Psoas muscle (tissue), 7 donors: ENCODE measurements at regions not wholly inside any gene's neighbourhood (a gene's known extent, or its start where the extent isn't known, plus 50 kb on each side); places are given as distances from the start of the nearest gene placed in this dataset.
A peak's percentile ranks its signal among the peaks of the same experiment; 100 is the strongest.

ENCODE experiments used
- ATAC-seq, 4 donors: fragments of 200-7000 bp; cut with Tn5 transposase; one replicate each; pipeline ENCODE4 v1.9.1; 2020; ENCODE audit warnings: moderate library complexity in 3 of 4, mild to moderate bottlenecking in 2 of 4
- DNase-seq, 2 donors: peaks; one replicate each; pipeline ENCODE4 v3.0.0-alpha.2; 2020
- H3K27ac ChIP-seq: fragments of 200-600 bp; one replicate; pipeline ENCODE4 v1.8.0; 2022
- H3K27me3 ChIP-seq, 3 donors: fragments of 200-600 bp in 1 of 3; one replicate each; pipeline versions ENCODE4 v1.6.1 to v1.8.0; 2013 to 2022; ENCODE audit warnings: low read length in 2 of 3, mild to moderate bottlenecking in 2 of 3, moderate library complexity in 1 of 3; ENCODE audit not compliant: insufficient read depth in 3 of 3
- H3K36me3 ChIP-seq, 2 donors: fragments of 200-600 bp in 1 of 2; one replicate each; pipeline versions ENCODE4 v1.6.1 to v1.8.0; 2013 to 2022; ENCODE audit warnings: low read depth in 1 of 2, mild to moderate bottlenecking in 1 of 2, moderate library complexity in 1 of 2; ENCODE audit not compliant: insufficient read depth in 1 of 2
- H3K4me1 ChIP-seq: fragments of 200-600 bp; one replicate; pipeline ENCODE4 v1.8.0; 2022
- H3K4me3 ChIP-seq: fragments of 200-600 bp; one replicate; pipeline ENCODE4 v1.8.0; 2022; ENCODE audit warnings: mild to moderate bottlenecking
- H3K9me3 ChIP-seq: fragments of 200-600 bp; one replicate; pipeline ENCODE4 v1.8.0; 2022
- WGBS, 3 donors: extraction: QIAGEN DNeasy Blood & Tissue Kit; methylation state at CpG; one replicate each; pipeline versions ENCODE4 v1.1.6 to v1.1.7; 2013; 5-methylcytosine and 5-hydroxymethylcytosine counted together
- intact Hi-C, 2 donors: fragments of 100-400 bp; cut with DNase I; formaldehyde crosslinking; loops; one replicate each; pipeline versions ENCODE4 v1.11.0 to v1.14.2; 2022
- TF ChIP-seq, protein P1 (sequence below): fragments of 200-600 bp; IDR thresholded peaks from one replicate; pipeline ENCODE4 v1.8.0; 2022; ENCODE audit warnings: antibody characterized with exemption
- donor health status: healthy with polysubstance abuse.
- donor health status: DM: no; HTN: no; CAD: no; lungs with moderate emphysema.
- donor health status: Bipolar disorder and iron deficiency.
- donor health status: healthy.
- donor health status: DM: yes; HTN: yes; CAD: no.
- donor health status: DM: no; HTN: no; CAD: no.
- donor health status: DM: yes; HTN: yes; CAD: no.

DNA sequence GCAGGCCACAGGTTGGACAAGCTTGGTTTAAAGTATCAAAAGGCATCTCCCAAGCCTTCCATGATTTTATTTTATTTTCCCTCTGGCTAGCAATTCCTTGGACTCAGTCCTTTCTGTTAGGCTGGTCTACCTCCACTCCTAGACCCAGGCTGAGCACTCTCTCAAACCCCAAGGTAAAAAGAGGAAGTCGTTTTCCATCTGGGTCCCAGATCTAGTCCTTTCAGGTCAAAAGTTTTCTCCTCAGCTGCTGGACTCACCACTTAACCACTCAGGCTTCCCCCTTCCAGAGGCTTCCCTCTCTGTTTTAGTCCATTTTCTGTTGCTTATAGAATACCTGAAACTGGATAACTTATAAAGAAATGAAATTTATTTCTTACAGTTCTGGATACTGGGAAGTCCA is 252.3 kb upstream of the MKLN1 start:
- intact Hi-C loops = loop anchor here in 1 of 2 donors (5.0 kb wide), 1 partner anchor 252 kb away; the partner anchor contains the start of gene MKLN1
- TF ChIP-seq, protein P1, sequence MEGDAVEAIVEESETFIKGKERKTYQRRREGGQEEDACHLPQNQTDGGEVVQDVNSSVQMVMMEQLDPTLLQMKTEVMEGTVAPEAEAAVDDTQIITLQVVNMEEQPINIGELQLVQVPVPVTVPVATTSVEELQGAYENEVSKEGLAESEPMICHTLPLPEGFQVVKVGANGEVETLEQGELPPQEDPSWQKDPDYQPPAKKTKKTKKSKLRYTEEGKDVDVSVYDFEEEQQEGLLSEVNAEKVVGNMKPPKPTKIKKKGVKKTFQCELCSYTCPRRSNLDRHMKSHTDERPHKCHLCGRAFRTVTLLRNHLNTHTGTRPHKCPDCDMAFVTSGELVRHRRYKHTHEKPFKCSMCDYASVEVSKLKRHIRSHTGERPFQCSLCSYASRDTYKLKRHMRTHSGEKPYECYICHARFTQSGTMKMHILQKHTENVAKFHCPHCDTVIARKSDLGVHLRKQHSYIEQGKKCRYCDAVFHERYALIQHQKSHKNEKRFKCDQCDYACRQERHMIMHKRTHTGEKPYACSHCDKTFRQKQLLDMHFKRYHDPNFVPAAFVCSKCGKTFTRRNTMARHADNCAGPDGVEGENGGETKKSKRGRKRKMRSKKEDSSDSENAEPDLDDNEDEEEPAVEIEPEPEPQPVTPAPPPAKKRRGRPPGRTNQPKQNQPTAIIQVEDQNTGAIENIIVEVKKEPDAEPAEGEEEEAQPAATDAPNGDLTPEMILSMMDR = no peak
- peaks cover 61% of the 10 kb centered on the region for H3K4me1 ChIP-seq
- ATAC-seq = no peak
- 77 to 85% (median 84%) methylated on average over 1 of the region's 1 CpG for WGBS, 3 donors
- peaks cover 0 to 47% of the 10 kb centered on the region in 2 donors for H3K36me3 ChIP-seq
- DNase-seq = no peak
- no peak overlapping the region for H3K4me3 ChIP-seq
- H3K27me3 ChIP-seq = no peaks in the 10 kb centered on the region
- H3K9me3 ChIP-seq = no peaks in the 10 kb centered on the region
- H3K27ac ChIP-seq = peak overlapping the region; percentile 47

DNA sequence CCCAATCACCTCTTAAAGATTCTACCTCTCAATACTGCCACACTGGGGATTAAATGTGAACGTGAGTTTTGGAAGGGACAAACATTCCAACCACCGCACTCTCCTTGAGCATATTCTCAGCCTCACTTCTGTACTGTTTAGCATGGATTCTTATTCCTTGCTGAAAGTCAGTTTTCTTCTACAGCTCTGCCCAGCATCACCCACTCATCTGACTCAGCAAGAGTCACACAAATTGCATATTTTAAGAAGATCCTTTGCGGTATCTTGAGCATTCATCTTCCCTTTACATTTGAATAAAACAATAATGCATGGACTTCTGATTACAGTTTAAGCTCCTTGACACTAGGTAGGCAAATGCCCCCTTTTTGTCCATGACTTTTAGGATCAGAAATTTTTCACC is 251.6 kb upstream of the MKLN1 start:
- no peak overlapping the region for H3K4me3 ChIP-seq
- ATAC-seq (no peak), DNase-seq (no peak)
- H3K27ac ChIP-seq = peak overlapping the region; percentile 47
- H3K36me3 ChIP-seq = peaks cover 0 to 54% of the 10 kb centered on the region in 2 donors
- WGBS, 3 donors = 55 to 68% (median 62%) methylated on average over 3 of the region's 3 CpGs
- no peaks in the 10 kb centered on the region for H3K9me3 ChIP-seq
- TF ChIP-seq, protein P1 = no peak
- intact Hi-C loops = loop anchor here in 1 of 2 donors (5.0 kb wide), 1 partner anchor 251 kb away; the partner anchor contains the start of gene MKLN1
- no peaks in the 10 kb centered on the region for H3K27me3 ChIP-seq
- H3K4me1 ChIP-seq = peaks cover 63% of the 10 kb centered on the region

DNA sequence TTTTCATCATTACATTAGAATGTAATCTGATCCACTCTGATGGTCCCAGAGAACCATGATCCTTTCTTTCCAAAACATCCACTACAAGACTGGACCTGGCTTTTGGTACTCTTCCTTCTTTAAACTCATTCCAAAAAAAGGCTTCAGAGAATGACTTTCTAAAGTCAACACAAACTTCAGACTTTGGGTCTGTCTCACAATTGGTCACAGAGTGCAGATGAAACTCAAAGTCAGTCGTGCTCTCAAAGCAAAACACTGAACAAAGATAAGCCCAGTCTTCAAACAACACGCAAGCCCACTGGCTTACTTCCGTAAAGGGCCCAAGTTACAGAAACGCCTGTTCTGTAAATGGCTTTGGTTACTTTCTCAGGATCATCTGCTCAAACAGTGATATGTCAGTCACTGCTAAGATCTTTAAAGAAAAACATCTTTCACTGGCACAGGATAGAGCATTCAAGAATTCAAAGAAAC is 250.9 kb upstream of the MKLN1 start:
- H3K9me3 ChIP-seq = no peaks in the 10 kb centered on the region
- ATAC-seq (no peak), DNase-seq (no peak)
- peaks cover 0 to 54% of the 10 kb centered on the region in 2 donors for H3K36me3 ChIP-seq
- WGBS, 3 donors = 44 to 67% (median 46%) methylated on average over 4 of the region's 4 CpGs
- TF ChIP-seq, protein P1 = no peak
- intact Hi-C loops = loop anchor here in 1 of 2 donors (5.0 kb wide), 1 partner anchor 251 kb away; the partner anchor contains the start of gene MKLN1
- H3K4me3 ChIP-seq = no peak overlapping the region
- H3K4me1 ChIP-seq = peaks cover 64% of the 10 kb centered on the region
- H3K27ac ChIP-seq = no peak overlapping the region
- H3K27me3 ChIP-seq = no peaks in the 10 kb centered on the region

DNA sequence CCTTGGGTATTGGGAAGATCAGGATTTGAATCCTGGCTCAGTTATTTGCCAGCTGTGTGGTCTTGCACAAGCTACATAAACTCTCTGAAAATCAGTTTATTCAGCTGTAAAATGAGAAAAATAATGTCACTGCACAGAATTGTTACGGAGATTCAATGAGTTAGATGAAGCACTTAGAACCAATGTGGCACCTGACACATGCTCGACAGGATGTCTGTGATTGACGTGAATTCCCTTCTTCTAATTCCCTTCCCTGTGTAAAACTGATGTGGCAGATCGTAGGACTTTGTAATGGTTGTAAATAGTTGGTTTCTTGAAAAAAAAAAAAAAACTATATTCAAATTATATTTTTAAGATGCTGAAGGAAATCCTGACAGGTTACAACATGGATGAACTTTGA is 249.9 kb upstream of the MKLN1 start:
- TF ChIP-seq, protein P1 = no peak
- Histone ChIP-seq H3K36me3 (peaks cover 0 to 54% of the 10 kb centered on the region in 2 donors), H3K4me1 (peaks cover 58% of the 10 kb centered on the region), H3K9me3 (no peaks in the 10 kb centered on the region), H3K4me3 (no peak overlapping the region), H3K27me3 (no peaks in the 10 kb centered on the region), H3K27ac (peak overlapping the region; percentile 17)
- WGBS, 3 donors = 49 to 72% (median 62%) methylated on average over 4 of the region's 4 CpGs
- DNase-seq = no peak
- no peak for ATAC-seq
- intact Hi-C loops = loop anchor here in 1 of 2 donors (5.0 kb wide), 1 partner anchor 250 kb away; the partner anchor contains the start of gene MKLN1

DNA sequence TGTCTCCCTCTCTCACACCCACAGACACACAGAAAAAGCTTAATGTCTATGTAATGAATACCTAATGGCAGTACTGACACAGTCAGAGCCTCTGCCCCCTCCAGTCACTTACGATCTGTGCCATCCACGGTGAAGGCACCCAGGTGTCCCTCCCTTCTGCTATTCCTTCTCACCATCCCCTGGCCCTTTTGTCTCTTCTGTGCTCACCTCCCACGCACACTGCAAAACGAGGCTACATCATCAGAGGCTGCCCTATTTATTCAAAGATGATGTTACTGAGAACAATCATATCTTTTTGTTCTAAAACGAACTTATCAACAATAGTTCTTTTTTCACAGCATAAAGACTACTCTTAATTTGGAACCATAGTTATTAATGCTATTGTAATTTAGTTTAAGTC is 246.9 kb upstream of the MKLN1 start:
- Histone ChIP-seq H3K27me3 (no peaks in the 10 kb centered on the region), H3K4me3 (no peak overlapping the region), H3K9me3 (no peaks in the 10 kb centered on the region), H3K4me1 (peaks cover 59% of the 10 kb centered on the region), H3K27ac (no peak overlapping the region), H3K36me3 (peaks cover 0 to 37% of the 10 kb centered on the region in 2 donors)
- intact Hi-C loops = no loop called here
- DNase-seq = no peak
- no peak for ATAC-seq
- 77 to 89% (median 77%) methylated on average over 5 of the region's 5 CpGs for WGBS, 3 donors
- TF ChIP-seq, protein P1 = no peak
